ENCODE measurements at regions not wholly inside any gene's neighbourhood (a gene's known extent, or its start where the extent isn't known, plus 50 kb on each side); places are given as distances from the start of the nearest gene placed in this dataset.

GRCh38 chr1:229015806-229016205, 255.1 kb upstream of the RAB4A start:
- ChIA-PET CTCF (no interaction called here), POLR2A (ENCODE audit: unreplicated experiment) (no interaction called here)
- Histone ChIP-seq H3K4me2 (no peak overlapping the region), H3K9me2 (ENCODE audit: insufficient read depth) (no peaks in the 10 kb centered on the region), H3K36me3 (ENCODE audit: low read depth) (no peaks in the 10 kb centered on the region), H3K79me2 (ENCODE audit: low read depth) (no peaks in the 10 kb centered on the region), H2AFZ (no peak overlapping the region), H3F3A (ENCODE audit: insufficient read depth, low read depth) (no peaks in the 10 kb centered on the region), H3K9me3 (ENCODE audit: insufficient read depth, low read depth) (no peaks in the 10 kb centered on the region), H3K27ac (no peak overlapping the region), H3K4me3 (no peak overlapping the region), H4K20me1 (ENCODE audit: insufficient read depth) (no peaks in the 10 kb centered on the region), H3K27me3 (ENCODE audit: insufficient read depth, low read depth) (peaks cover 59% of the 10 kb centered on the region), H3K4me1 (replicated peaks; ENCODE audit: insufficient read depth) (no peaks in the 10 kb centered on the region)
- intact Hi-C loops (cut with micrococcal nuclease; ENCODE audit: unreplicated experiment) = no loop called here
- no peak for DNase-seq
- BruUV-seq (replicated peaks) = no TSS peak
- TF ChIP-seq EZH2 (IDR thresholded peaks at IDR 0.05; ENCODE audit: low read depth) = no peak
- TF ChIP-seq CTCF (conservative IDR thresholded peaks at IDR 0.05) = no peak

- H3K4me3 ChIP-seq = no peak overlapping the region
- TF ChIP-seq EZH2 (IDR thresholded peaks at IDR 0.05; ENCODE audit: low read depth) (no peak), CTCF (conservative IDR thresholded peaks at IDR 0.05) (no peak)
- H3K27me3 ChIP-seq (ENCODE audit: insufficient read depth, low read depth) = peaks cover 53% of the 10 kb centered on the region
- H2AFZ ChIP-seq = no peak overlapping the region
- H3K79me2 ChIP-seq (ENCODE audit: low read depth) = no peaks in the 10 kb centered on the region
- no peaks in the 10 kb centered on the region for H3F3A ChIP-seq (ENCODE audit: insufficient read depth, low read depth)
- no peak overlapping the region for H3K4me2 ChIP-seq
- H3K27ac ChIP-seq = no peak overlapping the region
- no peaks in the 10 kb centered on the region for H3K36me3 ChIP-seq (ENCODE audit: low read depth)
- no peaks in the 10 kb centered on the region for H3K9me3 ChIP-seq (ENCODE audit: insufficient read depth, low read depth)
- ChIA-PET POLR2A (ENCODE audit: unreplicated experiment) (no interaction called here), CTCF (no interaction called here)
- BruUV-seq (replicated peaks) = no TSS peak
- no peak for DNase-seq
- no peaks in the 10 kb centered on the region for H4K20me1 ChIP-seq (ENCODE audit: insufficient read depth)
- H3K4me1 ChIP-seq (replicated peaks; ENCODE audit: insufficient read depth) = no peaks in the 10 kb centered on the region
- intact Hi-C loops (cut with micrococcal nuclease; ENCODE audit: unreplicated experiment) = no loop called here
- no peaks in the 10 kb centered on the region for H3K9me2 ChIP-seq (ENCODE audit: insufficient read depth)
These were observed 253.8 kb upstream of the RAB4A start for GRCh38 chr1:229017091-229017490.

DNA sequence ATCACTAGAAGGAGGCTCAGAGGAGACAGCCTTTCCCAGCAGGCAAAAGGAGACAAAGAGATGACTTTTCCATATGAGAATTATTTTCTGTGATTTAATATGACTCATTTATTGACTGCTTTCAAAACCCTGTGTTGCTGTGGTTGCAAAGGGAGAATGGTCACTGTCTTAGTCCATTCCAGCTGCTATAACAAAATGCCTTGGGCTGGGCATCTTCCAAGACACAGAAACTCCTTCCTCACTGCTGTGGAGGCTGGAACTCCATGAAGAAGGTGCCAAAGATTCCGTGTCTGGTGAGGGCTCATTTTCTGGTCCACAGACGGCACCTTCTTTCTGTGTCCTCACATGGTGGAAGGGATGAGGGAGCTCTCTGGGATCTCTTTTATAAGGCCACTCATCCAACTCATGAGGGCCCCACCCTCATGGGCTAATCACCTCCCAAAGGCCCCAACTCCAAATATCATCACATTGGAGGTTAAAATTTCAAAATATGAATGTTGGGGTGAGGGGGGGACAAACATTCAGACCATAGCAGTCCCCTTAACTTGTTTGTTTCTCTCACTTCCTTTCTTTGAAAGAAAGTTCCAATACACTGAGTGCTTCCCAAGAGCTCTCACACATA, 252.1 kb upstream of the RAB4A start:
- peaks cover 44% of the 10 kb centered on the region for H3K27me3 ChIP-seq (ENCODE audit: insufficient read depth, low read depth)
- intact Hi-C loops (cut with micrococcal nuclease; ENCODE audit: unreplicated experiment) = no loop called here
- no peak for DNase-seq
- H3K36me3 ChIP-seq (ENCODE audit: low read depth) = no peaks in the 10 kb centered on the region
- no peaks in the 10 kb centered on the region for H3K79me2 ChIP-seq (ENCODE audit: low read depth)
- H3K4me2 ChIP-seq = no peak overlapping the region
- no peak for TF ChIP-seq EZH2 (IDR thresholded peaks at IDR 0.05; ENCODE audit: low read depth)
- no peak for TF ChIP-seq CTCF (conservative IDR thresholded peaks at IDR 0.05)
- H3F3A ChIP-seq (ENCODE audit: insufficient read depth, low read depth) = no peaks in the 10 kb centered on the region
- POLR2A ChIA-PET (ENCODE audit: unreplicated experiment) = no interaction called here
- H3K9me3 ChIP-seq (ENCODE audit: insufficient read depth, low read depth) = no peaks in the 10 kb centered on the region
- H2AFZ ChIP-seq = no peak overlapping the region
- CTCF ChIA-PET = no interaction called here
- H3K4me1 ChIP-seq (replicated peaks; ENCODE audit: insufficient read depth) = no peaks in the 10 kb centered on the region
- H3K27ac ChIP-seq = no peak overlapping the region
- BruUV-seq (replicated peaks) = no TSS peak
- H3K4me3 ChIP-seq = no peak overlapping the region
- no peaks in the 10 kb centered on the region for H3K9me2 ChIP-seq (ENCODE audit: insufficient read depth)
- H4K20me1 ChIP-seq (ENCODE audit: insufficient read depth) = no peaks in the 10 kb centered on the region

All from PC-9 (cell line).